GM21526 (cell line): ENCODE measurements at regions not wholly inside any gene's neighbourhood (a gene's known extent, or its start where the extent isn't known, plus 50 kb on each side); places are given as distances from the start of the nearest gene placed in this dataset.

Source experiments
- ATAC-seq: cut with Tn5 transposase; IDR thresholded peaks from one replicate; pipeline ENCODE4 v1.9.1; 2021; ENCODE audit warnings: moderate library complexity; ENCODE audit not compliant: unreplicated experiment, low FRiP score

DNA sequence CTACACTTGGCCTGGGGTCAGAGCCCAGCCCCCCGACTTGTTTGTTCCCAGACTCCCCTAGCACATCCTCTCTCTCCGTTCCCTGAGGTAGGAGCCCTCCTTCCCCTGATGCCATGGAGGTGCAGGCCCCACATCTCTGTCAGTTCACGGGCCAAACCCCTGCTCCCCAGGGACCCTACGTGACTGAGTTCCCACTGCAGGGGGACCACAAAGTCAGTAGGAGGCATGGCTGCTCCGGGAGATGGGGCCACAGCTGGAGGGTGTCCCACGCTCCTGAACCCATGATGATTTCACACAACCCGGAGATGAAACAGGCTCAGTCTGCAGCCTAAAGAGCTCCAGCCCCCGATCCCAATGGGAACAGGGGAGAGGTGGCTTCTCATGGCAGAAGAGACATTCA is 272.2 kb downstream of the NPHP4 start:
- ATAC-seq: no peak

DNA sequence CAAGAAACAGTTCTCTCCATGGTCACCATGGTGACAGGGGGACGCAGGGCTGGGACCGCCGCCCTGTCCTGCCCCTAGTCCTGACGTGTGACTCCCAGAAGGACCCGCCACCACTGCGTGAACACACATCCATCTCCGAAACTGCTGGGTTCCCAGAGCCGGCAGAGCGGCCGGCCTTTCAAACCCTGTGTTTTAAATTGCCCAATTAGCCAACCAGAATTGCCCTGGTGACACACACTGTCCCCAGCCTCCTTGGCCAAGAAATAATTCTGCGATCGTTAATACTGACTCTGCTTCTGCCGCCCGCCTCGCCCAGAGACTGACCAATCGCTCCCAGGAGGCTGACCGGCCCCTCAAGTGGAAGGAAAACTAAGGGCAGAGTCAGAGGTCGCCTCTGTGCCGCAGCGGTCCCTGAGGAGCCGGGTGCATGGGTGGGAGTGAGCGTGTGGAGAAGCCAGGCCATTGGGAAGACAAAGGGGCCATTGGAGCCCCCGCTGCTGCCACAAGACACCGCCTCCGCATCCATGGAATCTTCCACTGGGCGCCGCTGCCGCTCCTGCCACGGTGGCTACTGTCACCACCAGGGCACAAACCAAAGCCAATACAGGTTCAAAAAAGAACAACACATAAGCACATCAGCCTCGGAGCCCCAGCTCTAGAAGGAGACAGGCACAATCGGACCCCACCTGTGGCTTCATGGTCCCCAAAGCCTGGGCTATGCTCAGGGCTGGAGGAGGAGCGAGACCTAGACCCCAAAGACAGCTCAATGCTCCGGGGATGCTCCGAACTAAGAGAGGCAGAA is 273.2 kb downstream of the NPHP4 start:
- no peak for ATAC-seq

GRCh38 chr1:5717031-5717682 is 275.1 kb downstream of the NPHP4 start:
- no peak for ATAC-seq

DNA sequence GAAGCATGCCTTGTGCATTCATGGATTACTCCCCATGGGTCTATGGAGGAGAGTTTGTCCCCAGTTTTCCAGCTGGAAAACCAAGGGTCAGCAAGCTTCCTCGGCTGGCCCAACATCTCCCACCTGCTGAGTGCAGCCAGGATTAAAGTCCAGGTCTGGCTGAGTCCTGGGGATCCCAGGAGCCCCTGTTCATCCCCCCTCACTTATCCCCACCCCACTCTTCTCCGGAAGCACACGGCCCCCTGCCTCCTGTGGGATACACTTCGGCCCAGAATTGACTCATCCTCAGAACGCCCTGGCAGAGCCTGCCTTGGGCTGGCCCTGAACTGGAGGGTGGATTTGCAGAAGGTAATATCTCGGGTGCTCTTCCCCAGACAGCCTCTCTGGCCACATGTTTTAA is 276.1 kb downstream of the NPHP4 start:
- ATAC-seq: no peak

DNA sequence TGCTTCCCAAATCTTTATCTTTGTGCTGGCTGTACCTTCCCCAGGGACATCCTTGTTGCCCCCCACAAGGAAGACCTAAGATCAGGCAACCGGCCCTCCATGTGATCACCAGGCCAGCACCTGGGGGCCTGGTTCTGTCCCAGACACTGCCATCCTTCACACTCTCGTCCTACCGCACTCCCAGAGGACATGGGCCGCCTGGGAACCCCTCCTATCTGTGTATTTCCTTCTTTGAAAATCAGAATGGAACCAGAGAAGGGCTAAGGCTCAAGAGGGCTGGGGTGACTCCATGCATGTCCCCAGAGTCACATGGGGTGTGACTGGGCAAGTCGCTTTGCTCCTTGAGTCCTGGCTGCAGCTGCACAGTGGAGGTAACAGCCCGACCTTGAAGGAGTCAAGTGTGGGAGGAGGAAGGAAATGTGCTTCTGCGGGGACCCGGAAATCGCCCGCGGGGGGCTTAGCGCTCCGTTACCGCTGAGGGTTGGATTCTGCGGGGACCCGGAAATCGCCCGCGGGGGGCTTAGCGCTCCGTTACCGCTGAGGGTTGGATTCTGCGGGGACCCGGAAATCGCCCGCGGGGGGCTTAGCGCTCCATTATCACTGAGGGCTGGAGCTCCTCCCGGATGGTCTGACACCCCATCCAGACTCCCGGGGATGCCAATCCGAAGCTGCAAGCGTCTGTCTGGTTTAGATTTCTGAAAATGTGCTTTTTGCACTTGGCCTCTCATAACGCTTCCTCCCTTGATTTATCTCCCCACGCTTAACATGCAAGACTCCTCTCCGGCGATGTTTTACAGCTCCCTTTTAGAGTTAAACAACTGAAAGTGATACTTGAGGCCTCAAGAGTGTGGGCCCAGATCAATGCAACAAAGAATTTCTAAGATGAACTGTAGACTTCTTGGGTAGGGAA is 278.9 kb downstream of the NPHP4 start:
- ATAC-seq: no peak

- no peak for ATAC-seq
Measured at GRCh38 chr1:5711956-5712645, 280.1 kb downstream of the NPHP4 start.

GRCh38 chr1:5711079-5711478 is 281.1 kb downstream of the NPHP4 start:
- ATAC-seq: no peak

DNA sequence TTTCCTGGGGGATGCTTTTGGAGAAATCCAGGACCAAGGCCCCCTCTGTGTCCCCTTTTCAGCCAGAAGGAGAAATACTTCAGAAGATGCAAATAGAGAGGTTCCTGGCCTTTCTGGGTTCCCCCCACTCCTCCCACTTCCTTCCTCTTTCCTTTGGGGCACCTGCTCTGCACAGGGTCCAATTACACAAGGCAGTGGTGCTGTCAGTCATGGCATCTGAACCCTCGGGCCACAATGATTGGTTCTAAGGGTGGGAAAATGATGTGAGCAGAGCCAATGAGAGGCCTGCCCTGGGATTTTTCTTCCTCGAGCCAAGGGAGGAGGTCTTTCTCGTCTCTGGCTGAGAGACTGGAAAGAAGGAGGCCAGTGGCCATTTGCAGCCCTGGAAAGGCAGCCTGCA is 282.2 kb downstream of the NPHP4 start:
- no peak for ATAC-seq

- ATAC-seq: no peak
Measured at GRCh38 chr1:5709461-5709975, 282.7 kb downstream of the NPHP4 start.

DNA sequence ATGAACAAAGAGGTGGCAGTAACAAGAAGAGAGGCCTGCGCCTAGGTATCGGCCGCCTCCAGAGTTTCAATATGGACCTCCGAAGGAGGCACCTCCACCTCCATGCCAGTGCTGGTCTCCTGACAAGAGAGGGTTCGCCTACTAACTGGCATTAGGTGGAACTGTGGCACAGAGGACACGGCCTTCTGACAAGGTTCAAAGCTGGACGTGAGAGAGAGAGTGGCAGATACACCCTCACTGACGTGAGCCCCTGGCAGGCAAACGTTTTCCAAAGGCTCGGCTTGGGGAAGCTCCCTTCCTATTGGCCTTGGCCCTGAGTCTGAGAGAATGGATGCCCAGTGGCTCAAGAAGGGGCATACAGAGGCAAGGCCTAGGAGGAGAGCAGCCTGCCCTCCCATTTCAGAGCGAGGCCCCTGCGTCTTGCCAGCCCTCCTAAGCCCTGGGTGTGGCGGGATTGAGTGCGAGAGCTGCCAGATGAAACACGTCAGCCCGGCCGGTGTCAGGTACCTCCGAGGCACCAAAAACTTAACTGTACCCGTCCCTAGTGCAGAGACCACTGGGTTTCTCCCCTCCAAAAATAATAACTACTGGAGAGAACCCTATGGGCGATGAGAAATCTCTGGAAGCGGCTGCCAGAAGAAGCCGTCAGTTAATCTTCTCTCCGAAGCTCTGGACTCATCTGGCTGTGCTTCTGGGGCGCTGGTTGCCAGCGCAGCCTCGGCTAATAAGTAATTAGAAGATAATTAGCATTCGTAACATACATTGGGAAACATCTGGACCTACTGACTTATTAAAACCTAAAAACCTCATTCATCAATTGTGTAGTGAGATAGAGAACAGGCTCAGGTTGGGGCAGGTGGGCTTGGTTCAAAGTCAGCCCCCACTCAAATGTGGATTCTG is 283.6 kb downstream of the NPHP4 start:
- no peak for ATAC-seq

GRCh38 chr1:5707566-5708345 is 284.5 kb downstream of the NPHP4 start:
- ATAC-seq: no peak

- ATAC-seq: no peak
Measured at GRCh38 chr1:5706239-5706638, 286.0 kb downstream of the NPHP4 start.

DNA sequence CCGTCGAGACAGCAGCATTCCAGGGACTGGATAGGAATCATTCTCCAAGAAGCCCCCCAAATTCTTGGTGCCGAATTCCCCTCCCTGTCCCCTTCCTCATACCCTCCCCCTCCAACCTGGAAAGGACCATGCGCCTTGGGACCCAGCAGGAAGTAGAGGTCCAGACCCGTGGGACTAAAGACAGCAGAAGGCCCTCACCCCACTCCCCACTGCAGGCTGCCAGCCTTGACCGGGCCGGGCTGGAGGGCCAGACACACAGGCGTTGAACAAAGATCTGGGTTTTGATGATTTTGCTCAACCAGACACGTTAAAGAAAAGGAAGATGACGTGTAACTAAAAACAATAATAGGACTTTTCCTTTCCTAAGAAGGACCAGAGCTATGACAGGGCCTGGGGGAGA is 286.5 kb downstream of the NPHP4 start:
- no peak for ATAC-seq

DNA sequence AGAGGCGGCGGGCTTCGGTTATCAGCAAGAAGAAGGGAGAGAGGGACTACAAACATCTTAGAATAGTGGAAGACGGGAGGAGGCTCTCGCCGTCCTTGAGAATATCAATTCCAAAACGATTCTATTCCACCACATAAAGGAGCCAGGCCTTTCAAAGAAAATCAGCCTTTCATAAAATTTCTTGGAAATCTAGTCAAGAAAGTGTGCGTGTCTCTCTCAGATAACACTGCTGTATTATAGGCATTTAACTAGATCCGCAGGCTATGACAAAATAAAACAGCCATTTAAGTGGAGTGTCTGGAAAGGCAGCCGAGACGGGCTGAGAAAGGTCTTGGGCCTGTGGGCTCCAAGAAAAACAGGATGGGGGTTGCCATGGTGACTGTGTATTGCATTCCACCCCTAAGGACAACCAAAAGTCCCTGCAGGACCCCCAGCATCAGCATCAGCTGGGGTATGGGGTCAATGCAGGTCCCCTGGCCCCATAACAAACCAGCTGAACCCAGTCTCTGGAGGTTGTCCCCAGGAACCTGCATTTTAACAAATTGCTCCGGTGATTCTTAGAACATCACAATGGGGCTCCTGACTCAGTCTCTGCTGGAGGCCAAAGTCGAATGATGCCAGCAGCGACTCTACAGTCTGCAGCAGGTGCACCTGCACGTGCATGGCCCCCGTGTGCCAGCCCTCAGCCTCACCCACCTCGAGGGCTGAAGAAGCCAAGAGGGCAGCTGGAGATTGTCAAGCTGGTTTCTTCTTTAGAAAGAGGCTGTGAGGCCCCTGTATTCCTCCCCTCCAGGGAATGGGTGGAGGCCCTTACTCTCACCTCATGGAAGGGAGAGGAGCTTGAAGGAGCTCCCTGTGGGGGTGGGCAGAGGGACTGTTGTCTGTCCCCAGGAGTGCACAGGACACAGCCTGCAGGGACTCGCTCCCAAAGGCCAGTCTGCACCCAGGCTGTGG is 287.4 kb downstream of the NPHP4 start:
- ATAC-seq: no peak

DNA sequence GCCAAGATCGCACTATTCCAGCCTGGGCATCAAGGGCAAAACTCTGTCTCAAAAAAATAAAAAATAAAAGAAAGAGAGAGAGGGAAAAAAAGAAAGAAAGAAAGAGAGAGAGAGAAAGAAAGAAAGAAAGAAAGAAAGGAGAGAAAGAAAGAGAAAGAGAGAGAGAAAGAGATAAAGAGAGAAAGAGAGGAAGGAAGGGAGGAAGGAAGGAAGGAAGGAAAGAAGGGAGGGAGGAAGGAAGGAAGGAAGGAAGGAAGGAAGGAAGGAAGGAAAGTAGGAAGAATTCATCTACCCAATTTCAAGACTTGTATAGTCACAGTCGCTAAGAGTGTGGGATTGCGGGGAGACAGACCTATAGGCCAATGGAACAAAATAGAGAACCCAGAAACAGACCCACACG is 290.6 kb downstream of the NPHP4 start:
- no peak for ATAC-seq

DNA sequence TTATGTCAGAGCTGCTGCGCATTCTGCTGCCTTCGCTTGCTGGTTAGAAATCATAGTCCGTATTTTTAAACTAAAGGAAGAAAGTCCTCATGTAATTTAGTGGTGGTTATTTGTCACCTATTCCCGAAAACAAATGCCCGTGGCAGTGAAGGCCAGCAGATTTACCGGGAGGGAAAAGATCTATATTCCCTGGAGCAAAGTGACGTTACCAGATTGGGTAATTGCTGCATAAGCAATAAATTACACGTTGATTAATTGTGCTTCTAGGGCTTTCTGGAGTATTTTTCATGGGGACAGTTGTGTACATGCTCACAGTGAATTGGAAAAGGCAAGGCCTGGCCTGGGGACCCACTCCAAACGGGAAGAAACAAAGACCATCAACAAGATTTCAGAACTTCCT is 298.7 kb downstream of the NPHP4 start:
- no peak for ATAC-seq

- no peak for ATAC-seq
Measured at GRCh38 chr1:5692664-5693063, 299.6 kb downstream of the NPHP4 start.
